Upper lobe of left lung (tissue), 4 donors: ENCODE measurements at regions not wholly inside any gene's neighbourhood (a gene's known extent, or its start where the extent isn't known, plus 50 kb on each side); places are given as distances from the start of the nearest gene placed in this dataset.

Source experiments
- POLR2AphosphoS5 ChIP-seq, 2 donors: sonication (generic); formaldehyde crosslinking; IDR thresholded peaks; one replicate each; pipeline ENCODE4 v1.5.1; 2017; ENCODE audit warnings: antibody characterized with exemption in 2 of 2
- TF ChIP-seq, protein P1 (sequence below), 6 experiments: fragments of 450-650 bp in 4 of 6; fragments of 200-600 bp in 2 of 6; sonication (generic) in 2 of 6; IDR thresholded peaks; one replicate each; pipeline ENCODE4 v1.5.1; 2016 to 2019; ENCODE audit warnings: antibody characterized with exemption in 6 of 6

DNA sequence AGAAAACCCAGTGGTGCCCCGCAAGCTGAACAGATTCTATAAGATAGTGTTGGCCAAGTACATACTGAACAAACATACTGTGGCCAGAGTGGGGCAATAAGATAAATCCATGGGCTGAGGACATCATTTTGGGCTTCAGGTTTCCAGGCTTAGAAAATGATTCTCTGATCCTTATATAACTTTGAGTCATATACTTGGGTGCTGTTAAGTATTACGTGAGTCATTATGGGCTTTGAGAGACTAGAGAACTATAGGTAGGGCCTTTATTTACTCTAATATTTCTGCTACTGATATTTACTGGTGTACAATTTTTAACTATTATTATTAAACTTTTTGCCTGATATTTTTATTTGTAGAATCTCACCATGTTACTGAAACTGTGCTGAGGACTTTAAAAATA, 586.1 kb downstream of the CENPC start:
- TF ChIP-seq, protein P1, sequence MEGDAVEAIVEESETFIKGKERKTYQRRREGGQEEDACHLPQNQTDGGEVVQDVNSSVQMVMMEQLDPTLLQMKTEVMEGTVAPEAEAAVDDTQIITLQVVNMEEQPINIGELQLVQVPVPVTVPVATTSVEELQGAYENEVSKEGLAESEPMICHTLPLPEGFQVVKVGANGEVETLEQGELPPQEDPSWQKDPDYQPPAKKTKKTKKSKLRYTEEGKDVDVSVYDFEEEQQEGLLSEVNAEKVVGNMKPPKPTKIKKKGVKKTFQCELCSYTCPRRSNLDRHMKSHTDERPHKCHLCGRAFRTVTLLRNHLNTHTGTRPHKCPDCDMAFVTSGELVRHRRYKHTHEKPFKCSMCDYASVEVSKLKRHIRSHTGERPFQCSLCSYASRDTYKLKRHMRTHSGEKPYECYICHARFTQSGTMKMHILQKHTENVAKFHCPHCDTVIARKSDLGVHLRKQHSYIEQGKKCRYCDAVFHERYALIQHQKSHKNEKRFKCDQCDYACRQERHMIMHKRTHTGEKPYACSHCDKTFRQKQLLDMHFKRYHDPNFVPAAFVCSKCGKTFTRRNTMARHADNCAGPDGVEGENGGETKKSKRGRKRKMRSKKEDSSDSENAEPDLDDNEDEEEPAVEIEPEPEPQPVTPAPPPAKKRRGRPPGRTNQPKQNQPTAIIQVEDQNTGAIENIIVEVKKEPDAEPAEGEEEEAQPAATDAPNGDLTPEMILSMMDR (IDR thresholded peaks at IDR 0.05), result no peak
- no peak for TF ChIP-seq POLR2AphosphoS5 (IDR thresholded peaks at IDR 0.05)
